Prostate gland (tissue), 2 donors: ENCODE measurements at regions not wholly inside any gene's neighbourhood (a gene's known extent, or its start where the extent isn't known, plus 50 kb on each side); places are given as distances from the start of the nearest gene placed in this dataset.

Experiments
- DNase-seq: peaks from one replicate; pipeline ENCODE4 v3.0.0-alpha.2; 2019; ENCODE audit warnings: low spot score
- H3K27ac ChIP-seq, 2 donors: fragments of 200-600 bp; sonication (generic); 2 replicates each; pipeline ENCODE4 v1.5.1; 2017 to 2019
- H3K27me3 ChIP-seq: fragments of 200-600 bp; sonication (generic); replicated peaks from 2 replicates; pipeline ENCODE4 v1.5.1; 2019; ENCODE audit not compliant: insufficient read depth
- H3K36me3 ChIP-seq, 2 donors: fragments of 200-600 bp; sonication (generic); 1 replicate in 1 of 2; 2 replicates in 1 of 2; pipeline versions ENCODE4 v1.5.1 to v1.8.1; 2017 to 2019
- H3K4me1 ChIP-seq: fragments of 200-600 bp; sonication (generic); replicated peaks from 2 replicates; pipeline ENCODE4 v1.5.1; 2019
- H3K4me3 ChIP-seq, 2 donors: fragments of 200-600 bp; sonication (generic); 2 replicates each; pipeline ENCODE4 v1.5.1; 2017 to 2019
- H3K9me3 ChIP-seq: fragments of 200-600 bp; sonication (generic); 2 replicates; pipeline ENCODE4 v1.5.1; 2017
- CTCF ChIP-seq, 4 experiments: fragments of 200-600 bp in 2 of 4; fragments of 450-650 bp in 2 of 4; sonication (generic) in 2 of 4; IDR thresholded peaks; 1 replicate in 3 of 4; 2 replicates in 1 of 4; pipeline ENCODE4 v1.5.1; 2016 to 2019; ENCODE audit warnings: antibody characterized with exemption in 4 of 4, mild to moderate bottlenecking in 2 of 4, moderate library complexity in 2 of 4
- POLR2A ChIP-seq: fragments of 450-650 bp; IDR thresholded peaks from one replicate; pipeline ENCODE4 v1.6.1; 2016; ENCODE audit warnings: antibody characterized with exemption, mild to moderate bottlenecking
- POLR2AphosphoS5 ChIP-seq: sonication (generic); formaldehyde crosslinking; IDR thresholded peaks from one replicate; pipeline ENCODE4 v1.6.1; 2017; ENCODE audit warnings: antibody characterized with exemption
- WGBS: methylation state at CpG from one replicate; pipeline ENCODE4 v1.1.5; 2018; 5-methylcytosine and 5-hydroxymethylcytosine counted together
- intact Hi-C: fragments of 100-400 bp; cut with DNase I; formaldehyde crosslinking; loops from one replicate; pipeline ENCODE4 v1.14.2; 2022

- Histone ChIP-seq H3K27ac (peak overlapping the region; percentile 62 to 64), H3K27me3 (no peaks in the 10 kb centered on the region), H3K4me3 (no peak overlapping the region), H3K4me1 (no peaks in the 10 kb centered on the region), H3K36me3 (no peaks in the 10 kb centered on the region), H3K9me3 (no peaks in the 10 kb centered on the region)
- 88% methylated on average over 11 of the region's 11 CpGs for WGBS
- no peak for TF ChIP-seq POLR2A
- no peak for TF ChIP-seq CTCF (IDR thresholded peaks at IDR 0.05)
- TF ChIP-seq POLR2AphosphoS5, result no peak
- intact Hi-C loops, result loop anchor here (5.0 to 10.0 kb wide), 3 partner anchors 257 to 420 kb away; partner anchors contain the start of gene COL6A3
- no peak for DNase-seq
Measured at GRCh38 chr2:237154884-237155851, 69.5 kb downstream of the COPS8 start.

DNA sequence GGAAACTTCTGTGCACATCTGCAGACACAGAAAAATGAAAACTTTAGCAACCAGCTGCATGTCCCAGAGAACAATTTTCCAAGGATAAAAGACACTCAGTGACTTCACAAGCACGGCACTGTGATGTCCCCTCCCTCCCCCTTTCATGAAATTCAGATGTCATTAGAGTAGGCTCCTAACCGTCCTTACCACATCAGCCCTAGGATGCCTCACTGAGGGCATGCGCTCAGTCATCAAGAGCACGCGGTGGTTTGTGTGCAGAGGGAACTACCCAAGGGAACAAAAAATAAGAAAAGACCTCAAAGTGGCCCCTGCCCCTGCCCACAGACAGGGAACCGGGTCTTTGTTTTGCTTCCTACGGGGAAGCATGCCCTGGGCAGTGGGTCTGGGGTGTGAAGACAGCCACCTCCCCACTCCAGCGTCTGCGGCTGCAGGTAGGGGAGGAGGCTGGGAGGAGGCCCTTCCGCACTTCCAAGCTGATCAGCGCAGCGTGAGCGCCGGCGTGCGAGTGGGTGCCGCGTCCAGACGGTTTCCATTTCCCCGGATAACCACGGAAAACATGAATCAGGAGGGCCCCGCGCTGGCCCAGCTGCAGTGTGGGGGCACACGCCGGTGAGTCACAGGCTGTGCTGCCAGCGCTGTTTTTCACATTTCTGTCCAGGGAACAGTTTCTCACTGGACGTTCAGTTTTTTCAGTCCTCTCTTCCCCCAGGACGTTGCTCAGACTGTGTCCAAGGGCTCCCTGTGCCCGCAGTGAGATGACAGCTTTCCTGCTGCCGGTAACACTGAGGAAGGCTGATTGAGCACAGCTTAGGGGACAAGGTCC, 70.6 kb downstream of the COPS8 start:
- no peaks in the 10 kb centered on the region for H3K27me3 ChIP-seq
- H3K4me3 ChIP-seq, result no peak overlapping the region
- H3K36me3 ChIP-seq, result no peaks in the 10 kb centered on the region
- no peaks in the 10 kb centered on the region for H3K9me3 ChIP-seq
- peak overlapping the region; percentile 62 to 64 for H3K27ac ChIP-seq
- H3K4me1 ChIP-seq, result no peaks in the 10 kb centered on the region
- TF ChIP-seq POLR2AphosphoS5 (peak; percentile 44), POLR2A (no peak)
- no peak for DNase-seq
- intact Hi-C loops, result loop anchor here (5.0 to 10.0 kb wide), 3 partner anchors 256 to 419 kb away; partner anchors contain the start of gene COL6A3
- WGBS, result 54% methylated on average over 30 of the region's 30 CpGs

GRCh38 chr2:237156857-237157779, 71.4 kb downstream of the COPS8 start:
- no peaks in the 10 kb centered on the region for H3K4me1 ChIP-seq
- H3K27me3 ChIP-seq, result no peaks in the 10 kb centered on the region
- intact Hi-C loops, result loop anchor here (5.0 to 10.0 kb wide), 3 partner anchors 255 to 418 kb away; partner anchors contain the start of gene COL6A3
- WGBS, result 83% methylated on average over 33 of the region's 34 CpGs
- no peak overlapping the region for H3K4me3 ChIP-seq
- no peak for DNase-seq
- H3K27ac ChIP-seq, result peak overlapping the region; percentile 62 to 64
- TF ChIP-seq CTCF (IDR thresholded peaks at IDR 0.05), result no peak
- TF ChIP-seq POLR2AphosphoS5, result no peak
- no peak for TF ChIP-seq POLR2A
- no peaks in the 10 kb centered on the region for H3K36me3 ChIP-seq
- no peaks in the 10 kb centered on the region for H3K9me3 ChIP-seq

DNA sequence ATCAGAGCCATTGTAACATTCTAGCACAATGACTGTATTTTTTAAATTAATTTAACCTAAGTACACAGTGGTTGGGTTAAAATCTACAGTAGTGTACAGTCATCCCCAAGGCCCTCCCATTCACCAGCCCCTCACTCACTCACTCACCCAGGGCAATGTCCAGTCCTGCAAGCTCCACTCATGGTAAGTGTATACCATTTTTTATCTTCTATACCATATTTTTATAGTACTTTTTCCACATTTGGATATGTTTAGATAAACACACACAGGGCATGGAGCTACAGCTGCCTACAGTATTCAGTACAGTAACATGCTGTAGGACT, 72.1 kb downstream of the COPS8 start:
- H3K4me1 ChIP-seq, result no peaks in the 10 kb centered on the region
- intact Hi-C loops, result loop anchor here (5.0 to 10.0 kb wide), 3 partner anchors 255 to 417 kb away; partner anchors contain the start of gene COL6A3
- H3K27me3 ChIP-seq, result no peaks in the 10 kb centered on the region
- H3K27ac ChIP-seq, result peak overlapping the region in 1 of 2 donors; percentile 64
- no peak overlapping the region for H3K4me3 ChIP-seq
- no peak for DNase-seq
- H3K9me3 ChIP-seq, result no peaks in the 10 kb centered on the region
- H3K36me3 ChIP-seq, result no peaks in the 10 kb centered on the region
- TF ChIP-seq POLR2A (no peak), CTCF (IDR thresholded peaks at IDR 0.05) (no peak), POLR2AphosphoS5 (no peak)
